MM.1S (cell line): ENCODE measurements at regions not wholly inside any gene's neighbourhood (a gene's known extent, or its start where the extent isn't known, plus 50 kb on each side); places are given as distances from the start of the nearest gene placed in this dataset.

ENCODE experiments used
- CTCF ChIP-seq: fragments of 300-600 bp; sonication (generic); IDR thresholded peaks from 2 replicates; pipeline ENCODE4 v1.5.1; 2016; ENCODE audit warnings: antibody characterized with exemption, low read length, mixed read lengths
- EZH2 ChIP-seq: fragments of 300-600 bp; sonication (generic); optimal IDR thresholded peaks from 2 replicates; pipeline ENCODE3; 2017; ENCODE audit warnings: low read depth, mild to moderate bottlenecking, antibody characterized with exemption, low read length, mixed read lengths
- EZH2phosphoT487 ChIP-seq: fragments of 300-600 bp; sonication (generic); IDR thresholded peaks from 2 replicates; pipeline ENCODE4 v1.6.1; 2018; ENCODE audit warnings: antibody characterized with exemption, low read length

- no peak for TF ChIP-seq CTCF
- TF ChIP-seq EZH2, result no peak
- no peak for TF ChIP-seq EZH2phosphoT487
Observed at GRCh38 chr2:11071939-11072338, 83.3 kb upstream of the SLC66A3 start.
